ENCODE measurements at regions not wholly inside any gene's neighbourhood (a gene's known extent, or its start where the extent isn't known, plus 50 kb on each side); places are given as distances from the start of the nearest gene placed in this dataset.
"Not testable (repeated sequence)": the region's sequence is repeated elsewhere in the genome, so short reads cannot be mapped to it uniquely, and the experiment has no call there.

- DNase-seq (ENCODE audit: low read depth) = no peak
Measured at GRCh38 chr3:177452831-177453450, 255.7 kb upstream of the TBL1XR1 start.

DNA sequence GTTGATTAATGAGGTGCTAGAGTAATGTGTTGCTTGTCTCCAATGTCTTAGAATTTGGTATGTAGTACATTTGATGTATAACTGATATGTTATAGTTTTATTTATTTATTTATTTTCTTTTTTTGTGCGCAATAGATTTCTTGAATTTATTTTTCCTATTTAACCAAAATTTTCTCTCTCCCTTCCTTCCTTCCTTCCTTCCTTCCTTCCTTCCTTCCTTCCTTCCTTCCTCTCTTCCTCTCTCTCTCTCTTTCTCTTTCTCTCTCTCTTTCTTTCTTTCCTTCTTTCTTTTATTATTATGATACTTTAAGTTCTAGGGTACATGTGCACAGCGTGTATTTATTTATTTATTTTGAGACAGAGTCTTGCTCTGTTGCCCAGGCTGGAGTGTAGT lies 256.2 kb upstream of the TBL1XR1 start:
- DNase-seq (ENCODE audit: low read depth) = no peak

- not testable (repeated sequence) for DNase-seq (ENCODE audit: low read depth)
Measured at GRCh38 chr3:177457204-177457603, 259.9 kb upstream of the TBL1XR1 start.

GRCh38 chr3:177459401-177459800 lies 262.1 kb upstream of the TBL1XR1 start:
- no peak for DNase-seq (ENCODE audit: low read depth)

- no peak for DNase-seq (ENCODE audit: low read depth)
Measured at GRCh38 chr3:177460047-177460446, 262.8 kb upstream of the TBL1XR1 start.

DNA sequence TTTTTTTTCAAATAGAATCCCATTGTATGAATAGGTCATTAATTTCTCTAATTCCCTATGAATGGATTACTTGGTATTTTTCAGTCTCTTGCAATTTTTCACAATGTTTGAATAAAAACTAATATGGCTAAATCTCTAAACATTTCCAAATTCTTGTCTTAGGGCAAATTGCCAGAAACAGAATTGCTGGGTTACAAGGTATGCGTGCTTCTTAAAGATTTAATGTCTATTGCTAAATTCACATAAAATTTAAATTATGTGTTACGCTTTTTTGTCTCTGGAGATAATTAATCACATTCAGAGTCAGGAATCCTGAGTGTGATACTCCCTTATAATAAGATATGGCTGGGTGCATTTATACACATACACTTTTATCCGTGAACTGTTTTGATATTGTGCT lies 264.5 kb upstream of the TBL1XR1 start:
- no peak for DNase-seq (ENCODE audit: low read depth)

DNA sequence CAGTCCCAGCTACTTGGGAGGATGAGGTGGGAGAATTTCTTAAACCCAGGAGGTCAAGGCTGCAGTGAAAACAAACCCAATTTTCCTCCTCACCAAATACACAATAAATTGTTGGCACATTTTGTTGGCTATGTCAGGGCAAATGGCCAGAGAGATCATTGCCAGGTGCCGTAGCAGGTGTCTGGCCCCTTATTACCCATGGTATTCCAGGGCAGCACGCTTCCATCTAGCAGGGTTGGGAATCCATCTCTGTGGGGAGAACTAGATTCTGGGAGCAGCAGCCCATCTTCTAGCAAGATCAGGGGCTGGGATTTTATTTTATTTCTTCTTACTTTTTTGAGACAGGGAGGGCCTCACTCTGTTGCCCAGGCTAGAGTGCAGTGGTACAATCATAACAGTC lies 266.1 kb upstream of the TBL1XR1 start:
- DNase-seq (ENCODE audit: low read depth) = not testable (repeated sequence)

DNA sequence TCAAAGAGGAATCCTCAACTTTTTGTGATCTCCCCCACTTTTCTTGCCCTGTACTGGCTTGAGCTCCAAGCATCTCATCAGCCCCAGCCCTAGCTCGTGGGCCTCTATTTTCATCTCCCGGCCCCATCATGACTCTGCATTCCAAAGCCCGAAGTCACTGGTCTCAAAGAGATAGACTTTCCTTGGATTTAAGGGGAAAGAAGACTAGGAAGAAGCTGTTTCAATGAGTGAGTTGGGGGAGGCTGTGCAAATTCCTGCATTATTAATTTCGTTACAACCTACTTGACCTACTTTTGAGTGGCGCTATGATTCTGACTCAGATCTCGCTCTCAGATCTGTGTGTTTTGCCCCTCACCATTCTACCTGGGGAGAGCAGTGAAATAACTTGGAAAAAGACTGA lies 266.6 kb upstream of the TBL1XR1 start:
- peak; percentile 54 for DNase-seq (ENCODE audit: low read depth)

GRCh38 chr3:177464392-177465256 lies 267.3 kb upstream of the TBL1XR1 start:
- DNase-seq (ENCODE audit: low read depth) = no peak

DNA sequence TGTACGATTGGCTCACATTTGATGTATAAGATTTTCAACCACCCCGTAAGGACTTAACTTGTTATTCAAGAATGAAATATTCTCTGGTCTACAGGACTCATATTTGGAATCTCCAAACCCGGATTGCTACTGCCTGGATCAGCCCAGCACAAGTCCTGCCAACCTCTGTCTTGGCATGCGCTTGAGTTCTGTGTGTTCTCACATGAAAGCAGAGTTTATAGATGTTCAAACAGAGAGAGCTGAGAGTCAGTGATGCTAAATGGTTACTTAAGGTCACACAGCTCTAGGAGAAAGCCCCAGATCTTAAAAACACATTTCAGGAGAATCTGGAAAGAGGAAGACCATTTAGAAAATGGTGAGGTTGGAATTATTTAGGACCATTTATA lies 268.0 kb upstream of the TBL1XR1 start:
- DNase-seq (ENCODE audit: low read depth) = no peak

DNA sequence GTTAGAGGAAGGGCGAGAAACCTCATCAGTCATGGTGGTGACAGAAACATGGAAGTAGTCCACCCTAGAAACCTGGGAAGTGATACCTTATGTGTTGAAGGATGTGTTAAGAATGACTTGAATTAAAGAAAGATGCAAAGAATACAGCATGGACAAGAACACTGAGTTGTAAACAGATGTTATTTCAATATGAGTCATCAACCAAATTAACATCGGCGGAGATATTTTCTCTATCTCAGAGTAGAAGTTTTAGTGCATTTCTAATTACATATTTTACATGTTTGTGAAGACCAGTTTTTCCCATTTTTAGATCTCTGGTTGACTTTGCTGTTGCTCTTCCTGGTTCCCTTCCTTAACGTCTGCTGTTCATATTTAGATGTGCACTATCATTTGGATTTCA lies 268.8 kb upstream of the TBL1XR1 start:
- no peak for DNase-seq (ENCODE audit: low read depth)

GRCh38 chr3:177466622-177467021 lies 269.3 kb upstream of the TBL1XR1 start:
- not testable (repeated sequence) for DNase-seq (ENCODE audit: low read depth)

GRCh38 chr3:177467247-177467985 lies 270.1 kb upstream of the TBL1XR1 start:
- DNase-seq (ENCODE audit: low read depth) = no peak

- DNase-seq (ENCODE audit: low read depth) = peak; percentile 99
Measured at GRCh38 chr3:177468331-177468730, 271.0 kb upstream of the TBL1XR1 start.

DNA sequence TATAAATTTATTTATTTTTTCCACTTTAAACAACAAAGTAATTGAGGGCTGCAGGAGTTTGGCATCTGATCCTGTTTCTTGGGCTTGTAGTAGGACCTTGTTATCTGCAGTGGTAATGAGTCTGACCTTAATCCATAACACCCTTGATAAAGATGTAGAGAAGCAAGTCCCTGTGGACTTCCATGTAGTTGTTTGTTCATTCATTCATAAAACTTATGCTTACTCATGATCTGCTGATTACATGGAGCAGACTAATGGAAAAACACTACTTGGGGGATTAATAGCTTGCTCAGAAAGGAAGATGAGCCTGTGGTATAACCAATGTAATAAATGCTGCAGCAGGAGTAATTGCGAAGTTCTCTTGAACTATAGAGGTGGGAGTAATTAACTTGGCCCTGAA lies 271.5 kb upstream of the TBL1XR1 start:
- no peak for DNase-seq (ENCODE audit: low read depth)

DNA sequence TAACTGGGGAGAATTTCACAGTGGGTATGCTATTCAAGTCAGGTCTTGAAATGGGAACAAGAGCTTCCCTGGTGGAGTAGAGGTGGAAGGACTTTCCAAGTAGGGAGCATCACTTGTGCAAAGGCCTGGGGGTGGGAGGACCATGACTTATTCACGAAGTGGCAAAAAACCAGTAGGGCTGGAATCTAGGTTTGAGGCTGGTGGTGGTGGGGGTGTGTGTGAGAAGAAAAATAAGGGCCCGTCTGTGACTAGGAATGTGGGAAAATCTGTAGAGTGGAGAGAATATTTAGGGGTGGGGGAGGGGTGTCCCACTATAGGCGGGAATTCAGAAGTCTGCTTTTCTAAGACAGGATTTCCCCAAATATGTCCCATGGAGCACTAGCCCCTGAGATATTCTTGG lies 271.9 kb upstream of the TBL1XR1 start:
- DNase-seq (ENCODE audit: low read depth) = no peak

GRCh38 chr3:177470197-177470941 lies 273.1 kb upstream of the TBL1XR1 start:
- DNase-seq (ENCODE audit: low read depth) = peak; percentile 94

GRCh38 chr3:177471733-177472480 lies 274.6 kb upstream of the TBL1XR1 start:
- DNase-seq (ENCODE audit: low read depth) = no peak

DNA sequence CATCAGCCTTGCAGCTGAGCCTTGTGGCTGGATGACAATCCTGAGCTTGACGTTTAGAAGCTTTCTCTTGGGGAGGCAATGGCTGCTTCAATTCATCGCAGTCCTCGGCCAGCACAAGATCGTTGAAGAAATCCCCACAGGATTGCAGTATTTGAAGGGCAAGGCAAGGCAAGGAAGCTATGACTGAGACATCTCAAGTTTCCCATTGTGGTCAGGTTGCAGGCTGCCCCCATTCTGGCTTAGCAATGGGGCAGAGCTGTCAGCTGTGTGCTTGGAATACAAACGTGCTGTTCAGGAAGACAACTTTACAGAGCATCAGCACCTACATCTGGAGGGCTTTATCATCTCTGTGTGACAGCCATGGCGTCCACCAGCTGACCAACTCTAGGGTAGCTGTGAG lies 275.9 kb upstream of the TBL1XR1 start:
- no peak for DNase-seq (ENCODE audit: low read depth)

DNA sequence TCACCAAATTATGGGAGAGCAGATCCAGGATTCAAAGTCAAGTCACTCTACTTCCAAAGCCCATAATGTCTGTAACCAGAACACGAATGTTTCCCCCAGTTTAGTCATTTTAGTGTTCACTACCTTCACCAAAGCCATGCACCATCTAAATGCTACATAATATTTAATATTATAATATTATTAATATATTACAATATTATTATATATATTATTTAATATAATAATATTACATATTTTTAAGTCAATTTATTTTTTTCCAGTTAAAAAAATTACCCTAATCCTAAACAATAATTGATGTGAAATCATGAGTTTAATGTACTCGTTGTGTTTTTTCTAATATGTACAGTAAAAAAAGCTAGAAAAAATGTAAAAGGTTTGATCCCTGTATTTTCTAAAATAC lies 276.6 kb upstream of the TBL1XR1 start:
- DNase-seq (ENCODE audit: low read depth) = no peak

DNA sequence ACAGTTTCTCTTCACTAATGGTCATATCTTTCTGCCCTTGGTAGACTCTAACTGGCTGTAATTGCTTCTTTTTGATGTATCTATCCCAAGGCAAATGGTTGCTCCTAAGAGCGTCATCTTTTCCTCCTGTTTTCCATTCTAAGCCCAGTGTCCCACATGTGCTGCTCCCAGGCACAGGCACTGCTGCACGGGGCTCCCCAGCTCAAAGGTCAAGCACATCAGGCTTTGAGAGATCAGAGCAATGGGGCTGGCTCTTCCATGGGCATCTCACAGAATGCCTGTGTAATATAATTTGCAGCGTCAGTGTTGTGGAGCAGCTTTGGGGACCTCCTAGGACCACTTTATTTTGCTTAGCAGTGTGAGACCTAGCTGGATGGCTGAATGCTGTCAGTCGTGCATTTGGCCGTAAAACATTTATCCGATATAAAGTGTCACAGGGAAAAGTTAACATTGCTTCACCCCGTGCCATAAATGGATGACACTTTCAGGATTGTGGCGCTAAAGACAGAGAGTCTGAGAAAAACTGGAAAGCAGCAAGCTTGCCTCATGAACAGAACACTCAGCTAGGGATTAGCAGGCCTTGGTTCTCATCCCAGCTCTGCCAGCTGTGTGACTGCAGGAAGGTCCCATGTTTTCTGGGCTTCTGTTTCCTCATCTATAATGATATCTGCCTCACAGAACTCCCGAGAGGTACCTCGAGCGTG lies 277.5 kb upstream of the TBL1XR1 start:
- no peak for DNase-seq (ENCODE audit: low read depth)

Measured in RPMI7951 (cell line).